ENCODE measurements at regions not wholly inside any gene's neighbourhood (a gene's known extent, or its start where the extent isn't known, plus 50 kb on each side); places are given as distances from the start of the nearest gene placed in this dataset.

DNA sequence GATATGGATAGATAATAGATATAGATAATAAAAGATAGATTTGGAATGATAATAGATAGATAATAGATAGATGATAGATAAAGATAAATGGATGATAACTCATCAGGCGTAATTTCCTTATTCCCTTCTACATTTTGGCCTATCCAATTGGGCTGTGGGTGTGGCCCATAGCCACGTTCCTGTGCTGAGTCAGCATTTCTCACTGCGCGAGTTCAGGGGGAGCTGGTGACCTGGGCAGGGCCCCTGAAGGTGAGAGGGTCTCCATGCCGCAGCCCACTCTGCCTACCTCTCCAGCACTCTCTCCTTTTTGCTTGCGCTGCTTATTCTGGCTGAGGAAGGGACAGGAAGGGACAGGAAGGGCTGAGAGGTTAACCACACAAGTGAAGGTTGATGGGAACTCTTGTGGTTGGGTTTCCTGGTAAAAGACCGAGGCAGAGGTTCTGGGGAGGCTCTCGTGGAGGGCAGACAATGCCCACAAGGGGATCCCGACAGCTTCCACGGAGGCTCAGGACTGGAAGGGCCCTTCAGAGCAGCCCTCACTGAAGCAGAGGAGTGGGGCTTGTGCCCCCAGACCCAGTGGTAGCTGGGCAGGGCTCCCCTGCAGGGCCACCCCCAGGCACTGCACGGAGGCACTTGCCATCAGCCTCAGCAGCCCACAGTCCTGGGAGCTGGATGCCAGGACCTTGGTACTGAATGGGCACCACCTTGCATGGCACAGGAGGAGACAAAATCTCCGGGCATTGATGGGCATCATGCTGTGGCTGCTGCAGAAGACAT lies 247.3 kb upstream of the PITRM1 start:
- Histone ChIP-seq H2AFZ (ENCODE audit: low read length) (no peak overlapping the region), H3K4me3 (ENCODE audit: low read depth, low read length, poor library complexity, severe bottlenecking) (no peak overlapping the region), H3K27ac (ENCODE audit: low read depth, low read length, poor library complexity, severe bottlenecking) (no peak overlapping the region), H3K9ac (ENCODE audit: low read length) (no peak overlapping the region), H3F3A (ENCODE audit: insufficient read depth, low read length) (no peaks in the 10 kb centered on the region), H3K79me2 (ENCODE audit: insufficient read depth, low read length) (no peaks in the 10 kb centered on the region), H3K4me2 (ENCODE audit: low read length) (no peak overlapping the region), H3K4me1 (ENCODE audit: insufficient read depth, low read length, severe bottlenecking) (no peaks in the 10 kb centered on the region), H4K20me1 (ENCODE audit: insufficient read depth, low read length) (no peaks in the 10 kb centered on the region), H3K9me2 (ENCODE audit: low read depth, low read length) (no peaks in the 10 kb centered on the region), H3K36me3 (ENCODE audit: insufficient read depth, low read length) (no peaks in the 10 kb centered on the region), H3K9me3 (ENCODE audit: low read length) (no peaks in the 10 kb centered on the region), H3K27me3 (ENCODE audit: insufficient read depth, low read length) (0 out of 2 replicates have a peak, but pooled peaks cover 3% of the 10 kb centered on the region)
- no peak for TF ChIP-seq EZH2 (IDR thresholded peaks at IDR 0.05; ENCODE audit: borderline replicate concordance, low read length)
- TF ChIP-seq, protein P1, sequence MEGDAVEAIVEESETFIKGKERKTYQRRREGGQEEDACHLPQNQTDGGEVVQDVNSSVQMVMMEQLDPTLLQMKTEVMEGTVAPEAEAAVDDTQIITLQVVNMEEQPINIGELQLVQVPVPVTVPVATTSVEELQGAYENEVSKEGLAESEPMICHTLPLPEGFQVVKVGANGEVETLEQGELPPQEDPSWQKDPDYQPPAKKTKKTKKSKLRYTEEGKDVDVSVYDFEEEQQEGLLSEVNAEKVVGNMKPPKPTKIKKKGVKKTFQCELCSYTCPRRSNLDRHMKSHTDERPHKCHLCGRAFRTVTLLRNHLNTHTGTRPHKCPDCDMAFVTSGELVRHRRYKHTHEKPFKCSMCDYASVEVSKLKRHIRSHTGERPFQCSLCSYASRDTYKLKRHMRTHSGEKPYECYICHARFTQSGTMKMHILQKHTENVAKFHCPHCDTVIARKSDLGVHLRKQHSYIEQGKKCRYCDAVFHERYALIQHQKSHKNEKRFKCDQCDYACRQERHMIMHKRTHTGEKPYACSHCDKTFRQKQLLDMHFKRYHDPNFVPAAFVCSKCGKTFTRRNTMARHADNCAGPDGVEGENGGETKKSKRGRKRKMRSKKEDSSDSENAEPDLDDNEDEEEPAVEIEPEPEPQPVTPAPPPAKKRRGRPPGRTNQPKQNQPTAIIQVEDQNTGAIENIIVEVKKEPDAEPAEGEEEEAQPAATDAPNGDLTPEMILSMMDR (IDR thresholded peaks at IDR 0.05; ENCODE audit: low read length), result no peak

DNA sequence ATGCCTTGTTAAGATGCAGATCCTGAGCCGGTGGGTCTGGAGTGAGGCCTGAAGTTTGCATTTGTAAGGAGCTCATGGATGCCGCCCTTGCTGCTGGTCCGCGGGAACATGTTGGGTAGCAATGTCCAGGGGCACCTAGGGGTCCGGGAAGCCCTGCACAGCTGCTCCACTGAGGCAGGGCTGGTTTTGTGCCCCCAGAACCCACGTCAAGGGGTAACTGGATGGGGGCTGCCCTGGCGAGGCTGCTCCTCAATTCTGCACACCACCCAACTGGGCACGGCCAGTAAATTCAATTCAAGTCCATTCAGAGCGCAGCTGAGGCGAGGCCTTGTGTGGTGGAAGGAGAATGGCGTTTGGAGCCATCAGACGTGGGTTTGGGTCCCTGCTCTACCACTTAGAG lies 246.3 kb upstream of the PITRM1 start:
- Histone ChIP-seq H3K4me1 (ENCODE audit: insufficient read depth, low read length, severe bottlenecking) (no peaks in the 10 kb centered on the region), H3K27me3 (ENCODE audit: insufficient read depth, low read length) (0 out of 2 replicates have a peak, but pooled peaks cover 3% of the 10 kb centered on the region), H3K4me3 (ENCODE audit: low read depth, low read length, poor library complexity, severe bottlenecking) (no peak overlapping the region), H3K9me3 (ENCODE audit: low read length) (no peaks in the 10 kb centered on the region), H3K9me2 (ENCODE audit: low read depth, low read length) (no peaks in the 10 kb centered on the region), H4K20me1 (ENCODE audit: insufficient read depth, low read length) (no peaks in the 10 kb centered on the region), H3K9ac (ENCODE audit: low read length) (no peak overlapping the region), H3F3A (ENCODE audit: insufficient read depth, low read length) (no peaks in the 10 kb centered on the region), H3K36me3 (ENCODE audit: insufficient read depth, low read length) (no peaks in the 10 kb centered on the region), H3K27ac (ENCODE audit: low read depth, low read length, poor library complexity, severe bottlenecking) (no peak overlapping the region), H3K79me2 (ENCODE audit: insufficient read depth, low read length) (no peaks in the 10 kb centered on the region), H3K4me2 (ENCODE audit: low read length) (no peak overlapping the region), H2AFZ (ENCODE audit: low read length) (no peak overlapping the region)
- TF ChIP-seq, protein P1 (IDR thresholded peaks at IDR 0.05; ENCODE audit: low read length), result no peak
- no peak for TF ChIP-seq EZH2 (IDR thresholded peaks at IDR 0.05; ENCODE audit: borderline replicate concordance, low read length)

DNA sequence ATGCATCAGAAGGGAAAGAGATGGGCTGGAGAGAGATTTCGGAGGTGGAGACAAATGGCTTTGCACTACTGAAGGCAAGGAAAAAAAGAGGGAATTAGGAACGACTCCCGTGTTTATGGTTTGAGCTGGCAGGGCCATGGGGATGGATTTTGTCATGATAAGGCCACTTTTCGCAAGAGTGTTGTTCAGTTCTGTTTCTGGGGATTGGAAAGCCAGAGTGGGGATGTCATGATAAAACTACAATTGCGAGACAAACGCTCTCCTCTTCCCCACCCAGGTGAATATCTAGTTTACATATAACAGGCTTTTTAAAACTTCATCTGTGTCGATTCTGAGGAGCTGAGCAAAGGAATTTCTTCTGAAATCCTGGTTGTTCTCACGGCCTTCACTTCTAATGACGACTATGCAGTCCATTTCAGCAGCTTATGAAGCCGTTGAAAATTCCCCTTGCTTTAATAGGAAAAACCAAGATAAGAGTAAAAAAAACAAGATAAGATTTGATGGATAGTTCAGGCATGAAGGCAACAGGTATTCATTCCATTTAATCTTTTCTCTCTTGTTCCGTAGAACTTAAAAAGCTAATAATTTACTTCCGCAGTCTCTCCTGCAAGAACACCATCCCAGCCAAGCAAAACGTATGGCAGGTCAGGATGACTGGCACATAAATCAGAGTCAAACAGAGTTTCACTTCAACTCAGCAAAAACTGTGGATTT lies 245.6 kb upstream of the PITRM1 start:
- Histone ChIP-seq H3K4me2 (ENCODE audit: low read length) (no peak overlapping the region), H3F3A (ENCODE audit: insufficient read depth, low read length) (no peaks in the 10 kb centered on the region), H3K79me2 (ENCODE audit: insufficient read depth, low read length) (no peaks in the 10 kb centered on the region), H3K9ac (ENCODE audit: low read length) (no peak overlapping the region), H3K36me3 (ENCODE audit: insufficient read depth, low read length) (no peaks in the 10 kb centered on the region), H3K9me3 (ENCODE audit: low read length) (no peaks in the 10 kb centered on the region), H3K4me1 (ENCODE audit: insufficient read depth, low read length, severe bottlenecking) (no peaks in the 10 kb centered on the region), H3K27ac (ENCODE audit: low read depth, low read length, poor library complexity, severe bottlenecking) (no peak overlapping the region), H2AFZ (ENCODE audit: low read length) (no peak overlapping the region), H4K20me1 (ENCODE audit: insufficient read depth, low read length) (no peaks in the 10 kb centered on the region), H3K27me3 (ENCODE audit: insufficient read depth, low read length) (no peaks in the 10 kb centered on the region), H3K4me3 (ENCODE audit: low read depth, low read length, poor library complexity, severe bottlenecking) (no peak overlapping the region), H3K9me2 (ENCODE audit: low read depth, low read length) (no peaks in the 10 kb centered on the region)
- TF ChIP-seq, protein P1 (IDR thresholded peaks at IDR 0.05; ENCODE audit: low read length), result no peak
- TF ChIP-seq EZH2 (IDR thresholded peaks at IDR 0.05; ENCODE audit: borderline replicate concordance, low read length), result no peak
